ENCODE measurements at regions not wholly inside any gene's neighbourhood (a gene's known extent, or its start where the extent isn't known, plus 50 kb on each side); places are given as distances from the start of the nearest gene placed in this dataset.

- DNase-seq, result no peak
Measured at GRCh38 chr10:130776724-130777123, 534.8 kb downstream of the TCERG1L start.

GRCh38 chr10:130777507-130778165, 533.9 kb downstream of the TCERG1L start:
- DNase-seq, result no peak

GRCh38 chr10:130778166-130778545, 533.4 kb downstream of the TCERG1L start:
- DNase-seq, result no peak

GRCh38 chr10:130780763-130781162, 530.8 kb downstream of the TCERG1L start:
- no peak for DNase-seq

GRCh38 chr10:130781206-130781605, 530.3 kb downstream of the TCERG1L start:
- no peak for DNase-seq

- no peak for DNase-seq
Measured at GRCh38 chr10:130781623-130782022, 529.9 kb downstream of the TCERG1L start.

- no peak for DNase-seq
Measured at GRCh38 chr10:130782467-130782866, 529.1 kb downstream of the TCERG1L start.

GRCh38 chr10:130784326-130784725, 527.2 kb downstream of the TCERG1L start:
- no peak for DNase-seq

GRCh38 chr10:130786365-130786966, 525.1 kb downstream of the TCERG1L start:
- no peak for DNase-seq

GRCh38 chr10:130787243-130787642, 524.3 kb downstream of the TCERG1L start:
- no peak for DNase-seq

- no peak for DNase-seq
Measured at GRCh38 chr10:130787821-130788220, 523.7 kb downstream of the TCERG1L start.

- DNase-seq, result no peak
Measured at GRCh38 chr10:130790339-130790738, 521.2 kb downstream of the TCERG1L start.

- DNase-seq, result no peak
Measured at GRCh38 chr10:130792096-130792845, 519.2 kb downstream of the TCERG1L start.

GRCh38 chr10:130795819-130796218, 515.7 kb downstream of the TCERG1L start:
- no peak for DNase-seq

- DNase-seq, result no peak
Measured at GRCh38 chr10:130799532-130799931, 512.0 kb downstream of the TCERG1L start.

GRCh38 chr10:130800281-130800680, 511.2 kb downstream of the TCERG1L start:
- DNase-seq, result no peak

GRCh38 chr10:130801276-130801675, 510.2 kb downstream of the TCERG1L start:
- DNase-seq, result no peak

- DNase-seq, result no peak
Measured at GRCh38 chr10:130801784-130802183, 509.7 kb downstream of the TCERG1L start.

GRCh38 chr10:130802301-130802700, 509.2 kb downstream of the TCERG1L start:
- no peak for DNase-seq

- no peak for DNase-seq
Measured at GRCh38 chr10:130804281-130804680, 507.2 kb downstream of the TCERG1L start.

- no peak for DNase-seq
Measured at GRCh38 chr10:130804778-130805634, 506.5 kb downstream of the TCERG1L start.

GRCh38 chr10:130805635-130806030, 505.9 kb downstream of the TCERG1L start:
- DNase-seq, result no peak

GRCh38 chr10:130806426-130806825, 505.1 kb downstream of the TCERG1L start:
- DNase-seq, result no peak
